GM19351 (cell line): ENCODE measurements at regions not wholly inside any gene's neighbourhood (a gene's known extent, or its start where the extent isn't known, plus 50 kb on each side); places are given as distances from the start of the nearest gene placed in this dataset.

ENCODE experiments used
- ATAC-seq: cut with Tn5 transposase; IDR thresholded peaks from one replicate; pipeline ENCODE4 v1.9.1; 2021; ENCODE audit warnings: mild to moderate bottlenecking, moderate library complexity; ENCODE audit not compliant: unreplicated experiment

- ATAC-seq = no peak
These were observed 213.1 kb upstream of the BOD1L1 start for GRCh38 chr4:13840502-13841190.

GRCh38 chr4:13844740-13845139 lies 217.2 kb upstream of the BOD1L1 start:
- no peak for ATAC-seq

GRCh38 chr4:13849778-13850177 lies 222.3 kb upstream of the BOD1L1 start:
- no peak for ATAC-seq

- no peak for ATAC-seq
These were observed 223.8 kb upstream of the BOD1L1 start for GRCh38 chr4:13851085-13851940.

GRCh38 chr4:13852411-13852810 lies 224.9 kb upstream of the BOD1L1 start:
- ATAC-seq = no peak

GRCh38 chr4:13856387-13856786 lies 228.9 kb upstream of the BOD1L1 start:
- no peak for ATAC-seq

GRCh38 chr4:13857397-13857796 lies 229.9 kb upstream of the BOD1L1 start:
- no peak for ATAC-seq

GRCh38 chr4:13857800-13858199 lies 230.3 kb upstream of the BOD1L1 start:
- ATAC-seq = no peak

- no peak for ATAC-seq
These were observed 231.9 kb upstream of the BOD1L1 start for GRCh38 chr4:13859423-13859822.

GRCh38 chr4:13860126-13860525 lies 232.6 kb upstream of the BOD1L1 start:
- no peak for ATAC-seq

GRCh38 chr4:13865871-13866669 lies 238.5 kb upstream of the BOD1L1 start:
- ATAC-seq = no peak

GRCh38 chr4:13866881-13867280 lies 239.4 kb upstream of the BOD1L1 start:
- no peak for ATAC-seq

GRCh38 chr4:13872155-13872554 lies 244.6 kb upstream of the BOD1L1 start:
- no peak for ATAC-seq

- no peak for ATAC-seq
These were observed 245.4 kb upstream of the BOD1L1 start for GRCh38 chr4:13872955-13873354.

- no peak for ATAC-seq
These were observed 247.7 kb upstream of the BOD1L1 start for GRCh38 chr4:13875181-13875580.

GRCh38 chr4:13876131-13876530 lies 248.6 kb upstream of the BOD1L1 start:
- no peak for ATAC-seq

GRCh38 chr4:13876940-13877339 lies 249.4 kb upstream of the BOD1L1 start:
- ATAC-seq = no peak

GRCh38 chr4:13877626-13878025 lies 250.1 kb upstream of the BOD1L1 start:
- ATAC-seq = no peak

GRCh38 chr4:13881892-13882291 lies 254.4 kb upstream of the BOD1L1 start:
- no peak for ATAC-seq

- no peak for ATAC-seq
These were observed 259.5 kb upstream of the BOD1L1 start for GRCh38 chr4:13887010-13887409.

GRCh38 chr4:13888112-13888511 lies 260.6 kb upstream of the BOD1L1 start:
- ATAC-seq = no peak

GRCh38 chr4:13891544-13891939 lies 264.0 kb upstream of the BOD1L1 start:
- no peak for ATAC-seq
